ENCODE measurements at regions not wholly inside any gene's neighbourhood (a gene's known extent, or its start where the extent isn't known, plus 50 kb on each side); places are given as distances from the start of the nearest gene placed in this dataset.

- FAIRE-seq, result no peak
These were observed 113.0 kb downstream of the MMRN1 start for GRCh38 chr4:90007494-90008167.

GRCh38 chr4:90012918-90013317 is 114.3 kb upstream of the CCSER1 start:
- no peak for FAIRE-seq

GRCh38 chr4:90024519-90024918 is 102.7 kb upstream of the CCSER1 start:
- FAIRE-seq, result no peak

- peak; percentile 98 for FAIRE-seq
These were observed 101.9 kb upstream of the CCSER1 start for GRCh38 chr4:90025248-90025647.

- FAIRE-seq, result peak; percentile 78
These were observed 99.6 kb upstream of the CCSER1 start for GRCh38 chr4:90027565-90027964.

GRCh38 chr4:90028460-90028859 is 98.7 kb upstream of the CCSER1 start:
- no peak for FAIRE-seq

- no peak for FAIRE-seq
These were observed 97.0 kb upstream of the CCSER1 start for GRCh38 chr4:90030202-90030601.

- FAIRE-seq, result peak; percentile 83
These were observed 96.2 kb upstream of the CCSER1 start for GRCh38 chr4:90030953-90031352.

GRCh38 chr4:90039122-90039521 is 88.1 kb upstream of the CCSER1 start:
- FAIRE-seq, result no peak

GRCh38 chr4:90051999-90052398 is 75.2 kb upstream of the CCSER1 start:
- no peak for FAIRE-seq

- no peak for FAIRE-seq
These were observed 70.1 kb upstream of the CCSER1 start for GRCh38 chr4:90057091-90057490.

- FAIRE-seq, result no peak
These were observed 67.2 kb upstream of the CCSER1 start for GRCh38 chr4:90060039-90060438.

GRCh38 chr4:90061881-90062280 is 65.3 kb upstream of the CCSER1 start:
- no peak for FAIRE-seq

- FAIRE-seq, result no peak
These were observed 63.0 kb upstream of the CCSER1 start for GRCh38 chr4:90064196-90064595.

- FAIRE-seq, result no peak
These were observed 58.0 kb upstream of the CCSER1 start for GRCh38 chr4:90069151-90069550.

- no peak for FAIRE-seq
These were observed 55.6 kb upstream of the CCSER1 start for GRCh38 chr4:90071289-90072235.

GRCh38 chr4:90074322-90074886 is 52.8 kb upstream of the CCSER1 start:
- FAIRE-seq, result no peak
